ENCODE measurements at regions not wholly inside any gene's neighbourhood (a gene's known extent, or its start where the extent isn't known, plus 50 kb on each side); places are given as distances from the start of the nearest gene placed in this dataset.
"Not testable (repeated sequence)": the region's sequence is repeated elsewhere in the genome, so short reads cannot be mapped to it uniquely, and the experiment has no call there.

DNA sequence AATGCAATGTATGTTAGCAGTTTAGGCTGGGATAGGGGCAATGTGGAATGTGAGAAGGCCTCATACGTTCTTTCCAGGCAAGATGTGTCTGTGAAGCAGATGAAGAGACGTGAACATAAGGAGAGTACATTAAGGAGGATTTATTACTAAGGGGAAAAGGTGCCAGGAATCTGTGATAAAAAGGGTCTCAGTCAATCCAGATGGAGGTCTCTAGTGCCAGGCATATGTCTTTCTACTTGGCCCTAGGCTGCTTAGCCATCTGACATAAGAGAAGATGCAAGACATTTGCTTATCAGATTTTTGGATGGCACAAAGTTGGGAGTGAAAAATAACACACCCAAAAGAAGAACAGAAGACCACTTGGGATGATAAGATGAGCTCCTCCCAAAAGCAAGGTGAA lies 93.0 kb upstream of the PRKG2 start:
- no peak overlapping the region for H3K4me3 ChIP-seq (replicated peaks; ENCODE audit: insufficient read depth, low read length)
- H3K27me3 ChIP-seq (ENCODE audit: insufficient read depth, poor library complexity, severe bottlenecking): no peaks in the 10 kb centered on the region
- H3K27ac ChIP-seq (replicated peaks): no peak overlapping the region
- DNase-seq (ENCODE audit: low read depth in 1 of 2, low spot score in 1 of 2): no peak
- TF ChIP-seq, protein P1, sequence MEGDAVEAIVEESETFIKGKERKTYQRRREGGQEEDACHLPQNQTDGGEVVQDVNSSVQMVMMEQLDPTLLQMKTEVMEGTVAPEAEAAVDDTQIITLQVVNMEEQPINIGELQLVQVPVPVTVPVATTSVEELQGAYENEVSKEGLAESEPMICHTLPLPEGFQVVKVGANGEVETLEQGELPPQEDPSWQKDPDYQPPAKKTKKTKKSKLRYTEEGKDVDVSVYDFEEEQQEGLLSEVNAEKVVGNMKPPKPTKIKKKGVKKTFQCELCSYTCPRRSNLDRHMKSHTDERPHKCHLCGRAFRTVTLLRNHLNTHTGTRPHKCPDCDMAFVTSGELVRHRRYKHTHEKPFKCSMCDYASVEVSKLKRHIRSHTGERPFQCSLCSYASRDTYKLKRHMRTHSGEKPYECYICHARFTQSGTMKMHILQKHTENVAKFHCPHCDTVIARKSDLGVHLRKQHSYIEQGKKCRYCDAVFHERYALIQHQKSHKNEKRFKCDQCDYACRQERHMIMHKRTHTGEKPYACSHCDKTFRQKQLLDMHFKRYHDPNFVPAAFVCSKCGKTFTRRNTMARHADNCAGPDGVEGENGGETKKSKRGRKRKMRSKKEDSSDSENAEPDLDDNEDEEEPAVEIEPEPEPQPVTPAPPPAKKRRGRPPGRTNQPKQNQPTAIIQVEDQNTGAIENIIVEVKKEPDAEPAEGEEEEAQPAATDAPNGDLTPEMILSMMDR (IDR thresholded peaks at IDR 0.05; ENCODE audit: insufficient read depth, low read length): no peak
- TF ChIP-seq POLR2AphosphoS5 (IDR thresholded peaks at IDR 0.05; ENCODE audit: low read depth): no peak
- no peak for TF ChIP-seq SPI1 (IDR thresholded peaks at IDR 0.05; ENCODE audit: borderline replicate concordance, low read depth)
- TF ChIP-seq, protein P2, sequence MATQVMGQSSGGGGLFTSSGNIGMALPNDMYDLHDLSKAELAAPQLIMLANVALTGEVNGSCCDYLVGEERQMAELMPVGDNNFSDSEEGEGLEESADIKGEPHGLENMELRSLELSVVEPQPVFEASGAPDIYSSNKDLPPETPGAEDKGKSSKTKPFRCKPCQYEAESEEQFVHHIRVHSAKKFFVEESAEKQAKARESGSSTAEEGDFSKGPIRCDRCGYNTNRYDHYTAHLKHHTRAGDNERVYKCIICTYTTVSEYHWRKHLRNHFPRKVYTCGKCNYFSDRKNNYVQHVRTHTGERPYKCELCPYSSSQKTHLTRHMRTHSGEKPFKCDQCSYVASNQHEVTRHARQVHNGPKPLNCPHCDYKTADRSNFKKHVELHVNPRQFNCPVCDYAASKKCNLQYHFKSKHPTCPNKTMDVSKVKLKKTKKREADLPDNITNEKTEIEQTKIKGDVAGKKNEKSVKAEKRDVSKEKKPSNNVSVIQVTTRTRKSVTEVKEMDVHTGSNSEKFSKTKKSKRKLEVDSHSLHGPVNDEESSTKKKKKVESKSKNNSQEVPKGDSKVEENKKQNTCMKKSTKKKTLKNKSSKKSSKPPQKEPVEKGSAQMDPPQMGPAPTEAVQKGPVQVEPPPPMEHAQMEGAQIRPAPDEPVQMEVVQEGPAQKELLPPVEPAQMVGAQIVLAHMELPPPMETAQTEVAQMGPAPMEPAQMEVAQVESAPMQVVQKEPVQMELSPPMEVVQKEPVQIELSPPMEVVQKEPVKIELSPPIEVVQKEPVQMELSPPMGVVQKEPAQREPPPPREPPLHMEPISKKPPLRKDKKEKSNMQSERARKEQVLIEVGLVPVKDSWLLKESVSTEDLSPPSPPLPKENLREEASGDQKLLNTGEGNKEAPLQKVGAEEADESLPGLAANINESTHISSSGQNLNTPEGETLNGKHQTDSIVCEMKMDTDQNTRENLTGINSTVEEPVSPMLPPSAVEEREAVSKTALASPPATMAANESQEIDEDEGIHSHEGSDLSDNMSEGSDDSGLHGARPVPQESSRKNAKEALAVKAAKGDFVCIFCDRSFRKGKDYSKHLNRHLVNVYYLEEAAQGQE (IDR thresholded peaks at IDR 0.05; ENCODE audit: insufficient replicate concordance, low read depth): no peak
- no peak for TF ChIP-seq GABPA (IDR thresholded peaks at IDR 0.05; ENCODE audit: low read depth)

- DNase-seq (ENCODE audit: low read depth in 1 of 2, low spot score in 1 of 2): no peak
- TF ChIP-seq GABPA (IDR thresholded peaks at IDR 0.05; ENCODE audit: low read depth) (no peak), SPI1 (IDR thresholded peaks at IDR 0.05; ENCODE audit: borderline replicate concordance, low read depth) (no peak), POLR2AphosphoS5 (IDR thresholded peaks at IDR 0.05; ENCODE audit: low read depth) (no peak)
- TF ChIP-seq, protein P1 (IDR thresholded peaks at IDR 0.05; ENCODE audit: insufficient read depth, low read length): no peak
- TF ChIP-seq, protein P2 (IDR thresholded peaks at IDR 0.05; ENCODE audit: insufficient replicate concordance, low read depth): no peak
- H3K27ac ChIP-seq (replicated peaks): no peak overlapping the region
- no peaks in the 10 kb centered on the region for H3K27me3 ChIP-seq (ENCODE audit: insufficient read depth, poor library complexity, severe bottlenecking)
- no peak overlapping the region for H3K4me3 ChIP-seq (replicated peaks; ENCODE audit: insufficient read depth, low read length)
These were observed 89.8 kb upstream of the PRKG2 start for GRCh38 chr4:81304871-81305270.

- H3K27ac ChIP-seq (replicated peaks); DNase-seq (ENCODE audit: low read depth in 1 of 2, low spot score in 1 of 2); H3K4me3 ChIP-seq (replicated peaks; ENCODE audit: insufficient read depth, low read length); H3K27me3 ChIP-seq (ENCODE audit: insufficient read depth, poor library complexity, severe bottlenecking): not testable (repeated sequence)
These were observed 85.3 kb upstream of the PRKG2 start for GRCh38 chr4:81300352-81300751.

- no peak overlapping the region for H3K4me3 ChIP-seq (replicated peaks; ENCODE audit: insufficient read depth, low read length)
- no peak for DNase-seq (ENCODE audit: low read depth in 1 of 2, low spot score in 1 of 2)
- no peaks in the 10 kb centered on the region for H3K27me3 ChIP-seq (ENCODE audit: insufficient read depth, poor library complexity, severe bottlenecking)
- no peak overlapping the region for H3K27ac ChIP-seq (replicated peaks)
- no peak for TF ChIP-seq GABPA (IDR thresholded peaks at IDR 0.05; ENCODE audit: low read depth)
- TF ChIP-seq POLR2AphosphoS5 (IDR thresholded peaks at IDR 0.05; ENCODE audit: low read depth): no peak
- TF ChIP-seq SPI1 (IDR thresholded peaks at IDR 0.05; ENCODE audit: borderline replicate concordance, low read depth): no peak
- TF ChIP-seq, protein P2 (IDR thresholded peaks at IDR 0.05; ENCODE audit: insufficient replicate concordance, low read depth): no peak
- TF ChIP-seq, protein P1 (IDR thresholded peaks at IDR 0.05; ENCODE audit: insufficient read depth, low read length): no peak
These were observed 75.8 kb upstream of the PRKG2 start for GRCh38 chr4:81290813-81291212.

All from HL-60 (cell line).